GM21381 (cell line): ENCODE measurements at regions not wholly inside any gene's neighbourhood (a gene's known extent, or its start where the extent isn't known, plus 50 kb on each side); places are given as distances from the start of the nearest gene placed in this dataset.
"Not testable (repeated sequence)": the region's sequence is repeated elsewhere in the genome, so short reads cannot be mapped to it uniquely, and the experiment has no call there.

Experiments
- ATAC-seq: cut with Tn5 transposase; IDR thresholded peaks from one replicate; pipeline ENCODE4 v1.9.1; 2021; ENCODE audit warnings: mild to moderate bottlenecking, moderate library complexity; ENCODE audit not compliant: unreplicated experiment

DNA sequence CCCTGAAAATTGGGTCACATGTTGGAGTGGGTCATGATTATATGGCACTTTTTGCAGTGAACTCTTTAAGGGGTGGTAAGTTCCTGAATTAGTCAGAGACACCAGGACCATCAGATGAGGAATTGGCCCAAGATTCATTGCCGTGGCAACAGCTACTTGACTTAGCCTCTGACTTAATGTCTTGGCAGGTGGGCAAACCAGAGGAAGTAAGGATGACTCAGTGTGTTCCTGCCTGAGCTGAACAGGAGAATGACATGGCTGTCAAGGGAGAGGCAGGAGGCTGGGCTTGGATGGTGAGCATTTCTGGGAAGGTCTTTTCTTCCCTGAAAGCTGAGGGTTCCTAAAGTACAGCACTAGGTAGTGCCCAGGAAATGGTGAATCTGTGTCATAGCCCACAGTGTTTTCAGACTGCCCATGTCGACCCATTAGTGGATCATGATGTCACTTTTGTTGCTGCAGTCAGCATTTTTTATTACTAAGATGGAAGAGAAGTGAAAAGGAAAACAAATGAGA is 170.1 kb upstream of the PWP1 start:
- no peak for ATAC-seq

DNA sequence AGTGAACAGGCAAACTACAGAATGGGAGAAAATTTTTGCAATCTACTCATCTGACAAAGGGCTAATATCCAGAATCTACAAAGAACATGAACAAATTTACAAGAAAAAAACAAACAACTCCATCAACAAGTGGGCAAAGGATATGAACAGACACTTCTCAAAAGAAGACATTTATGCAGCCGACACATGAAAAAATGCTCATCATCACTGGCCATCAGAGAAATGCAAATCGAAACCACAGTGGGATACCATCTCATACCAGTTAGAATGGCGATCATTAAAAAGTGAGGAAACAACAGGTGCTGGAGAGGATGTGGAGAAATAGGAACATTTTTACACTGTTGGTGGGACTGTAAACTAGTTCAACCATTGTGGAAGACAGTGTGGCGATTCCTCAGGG is 167.8 kb upstream of the PWP1 start:
- ATAC-seq: not testable (repeated sequence)

DNA sequence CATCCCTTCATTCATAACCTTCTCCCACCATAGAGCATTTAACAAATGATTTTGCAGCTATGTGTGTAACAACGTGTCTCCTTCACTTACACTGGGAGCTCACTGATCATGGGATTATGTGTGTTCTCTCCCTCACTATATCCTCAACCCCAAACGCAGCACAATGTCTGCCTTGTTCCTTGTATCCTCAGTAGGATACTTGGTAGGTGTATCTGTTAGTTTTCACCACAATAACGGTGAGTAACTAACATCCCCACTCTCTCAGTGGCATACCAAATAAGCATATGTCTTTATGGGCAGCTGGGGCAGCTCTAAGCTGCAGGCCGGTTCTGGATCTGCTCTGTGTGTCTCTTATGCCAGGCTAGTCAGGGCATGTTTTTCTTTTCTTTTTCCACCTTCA is 166.7 kb upstream of the PWP1 start:
- no peak for ATAC-seq

DNA sequence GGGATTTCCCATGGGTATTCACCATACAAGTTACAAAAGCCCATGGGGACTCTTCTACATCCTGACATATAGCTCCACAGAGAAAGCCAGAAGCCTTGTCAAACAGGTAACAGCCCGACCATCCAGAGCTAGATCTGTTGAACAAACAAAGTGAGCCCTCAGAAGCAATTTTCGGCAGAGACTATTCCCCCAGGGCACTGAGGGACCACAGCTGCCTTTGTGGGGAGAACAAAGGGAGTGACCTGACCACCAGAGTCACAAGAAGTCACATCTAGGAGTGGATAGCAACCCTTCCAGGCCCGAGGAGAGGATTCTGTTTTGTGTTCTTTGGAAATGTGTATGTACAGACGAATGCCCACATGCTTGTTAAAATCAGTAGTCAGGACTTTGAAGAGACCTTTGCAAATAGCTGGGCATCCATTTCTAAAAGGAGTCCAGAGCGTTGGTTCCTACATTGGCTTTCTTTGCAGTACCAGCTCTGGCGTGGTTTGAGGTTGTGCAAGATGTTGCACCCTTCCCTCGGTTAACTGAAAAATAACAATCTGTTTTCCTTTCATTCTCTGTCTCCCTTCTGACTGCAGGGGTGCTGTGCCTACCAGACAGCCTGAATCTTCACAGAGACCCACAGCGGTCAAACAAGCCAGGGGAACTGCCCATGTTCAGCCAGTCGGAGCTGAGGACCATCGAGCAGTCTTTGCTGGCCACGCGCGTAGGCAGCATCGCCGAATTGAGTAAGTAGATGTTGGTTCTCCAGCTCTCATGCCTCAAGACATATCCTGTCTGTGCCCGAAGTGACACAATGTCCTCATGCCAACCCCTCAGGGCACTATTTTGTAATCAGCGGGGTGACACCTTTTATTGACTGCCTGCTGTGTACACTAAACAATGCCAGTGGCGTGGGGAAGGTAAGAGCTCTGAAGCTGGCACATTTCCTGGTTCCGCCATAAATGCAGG is 165.4 kb upstream of the PWP1 start:
- no peak for ATAC-seq

DNA sequence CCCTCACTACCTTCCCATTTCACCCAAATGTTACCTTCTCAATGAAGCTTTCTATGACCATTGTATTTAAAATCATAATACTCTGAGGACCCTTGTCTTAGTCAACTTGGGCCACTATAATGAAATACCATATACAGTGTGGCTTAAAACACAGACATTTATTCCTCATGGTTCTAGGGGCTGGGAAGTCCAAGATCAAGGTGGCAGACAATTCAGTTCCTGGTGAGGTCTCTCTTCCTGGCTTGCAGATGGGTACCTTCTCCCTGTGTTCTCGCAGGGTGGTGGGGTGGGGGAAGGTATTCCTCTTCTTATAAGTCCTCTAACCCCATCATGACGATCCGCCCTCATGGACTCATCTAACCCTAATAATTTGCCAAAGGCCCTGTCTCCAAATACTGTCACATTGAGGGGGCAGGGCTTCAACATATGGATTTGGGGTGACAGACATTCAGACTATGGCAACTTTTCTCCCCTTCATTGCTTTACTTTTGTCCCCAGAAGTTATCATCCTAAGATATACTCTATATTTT is 163.7 kb upstream of the PWP1 start:
- ATAC-seq: no peak

DNA sequence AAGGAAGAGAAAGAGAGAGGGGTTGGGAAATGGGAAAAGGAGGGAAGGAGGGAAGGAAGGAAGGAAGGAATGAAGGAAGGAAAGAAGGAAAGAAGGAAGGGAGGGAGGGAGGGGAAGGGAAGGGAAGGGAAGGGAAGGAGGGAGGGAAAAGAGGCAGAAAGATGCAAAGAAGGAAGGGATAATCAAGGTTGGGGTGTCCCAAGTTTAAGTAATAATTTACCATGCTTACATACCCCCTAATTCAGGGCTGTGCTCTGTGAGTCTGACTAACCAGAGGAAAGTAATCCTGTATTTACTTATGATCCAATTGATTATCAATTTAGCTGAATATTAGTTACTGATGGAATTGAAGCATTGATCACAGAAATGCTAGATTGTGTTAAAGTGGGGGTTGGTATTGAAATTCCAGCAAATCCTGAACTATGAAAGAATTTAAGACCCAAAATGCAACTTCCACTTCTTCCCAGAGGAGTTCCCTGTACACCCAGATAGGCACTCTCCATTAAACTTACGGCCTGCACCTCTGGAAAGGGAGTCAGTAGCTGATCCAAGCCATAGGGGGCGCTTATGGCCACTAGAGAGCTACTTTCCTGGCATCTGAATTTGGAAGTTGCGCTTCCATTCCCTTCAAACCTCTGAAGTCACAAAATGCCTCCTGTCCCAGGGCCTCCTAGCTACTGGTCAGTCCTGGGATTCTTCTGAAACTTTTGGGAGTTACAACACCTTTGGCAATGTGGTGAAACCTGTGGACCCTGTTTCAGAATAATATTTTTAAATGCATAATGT is 162.7 kb upstream of the PWP1 start:
- ATAC-seq: no peak

DNA sequence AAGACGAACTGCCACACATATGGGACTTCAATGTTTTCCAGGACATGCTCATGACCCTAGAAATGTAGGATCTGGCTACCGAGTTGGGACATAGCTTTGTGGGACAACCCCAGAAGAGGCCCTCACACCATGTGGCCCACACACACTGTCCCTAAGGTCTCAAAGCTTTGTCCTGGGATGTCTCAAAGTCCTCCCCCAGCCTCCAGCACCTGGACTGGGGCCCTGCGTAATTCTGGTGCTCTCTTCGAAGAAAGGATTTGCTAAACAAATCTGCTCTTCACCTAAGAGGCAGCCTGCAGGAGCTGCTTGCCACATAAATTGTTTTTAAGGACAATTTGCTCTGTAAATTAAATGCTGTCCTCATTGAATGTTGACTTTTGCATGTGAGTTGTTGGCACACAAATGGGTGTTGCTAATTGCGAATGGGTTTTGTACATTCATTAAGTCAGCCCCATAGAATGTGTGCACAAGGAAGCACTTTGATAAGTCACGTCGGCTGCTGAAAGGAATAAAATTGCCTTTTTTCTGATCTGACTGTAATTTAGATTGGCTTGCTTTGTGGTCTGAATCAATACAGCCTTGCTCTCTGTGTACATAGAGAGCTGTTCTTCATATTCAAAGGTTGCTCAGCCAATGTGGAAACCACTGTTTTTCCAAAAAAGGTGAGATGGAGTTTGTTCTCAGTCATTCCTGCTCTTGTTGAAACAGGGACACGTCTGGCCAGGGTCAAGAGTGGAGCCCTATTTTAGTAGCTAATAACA is 161.6 kb upstream of the PWP1 start:
- no peak for ATAC-seq

DNA sequence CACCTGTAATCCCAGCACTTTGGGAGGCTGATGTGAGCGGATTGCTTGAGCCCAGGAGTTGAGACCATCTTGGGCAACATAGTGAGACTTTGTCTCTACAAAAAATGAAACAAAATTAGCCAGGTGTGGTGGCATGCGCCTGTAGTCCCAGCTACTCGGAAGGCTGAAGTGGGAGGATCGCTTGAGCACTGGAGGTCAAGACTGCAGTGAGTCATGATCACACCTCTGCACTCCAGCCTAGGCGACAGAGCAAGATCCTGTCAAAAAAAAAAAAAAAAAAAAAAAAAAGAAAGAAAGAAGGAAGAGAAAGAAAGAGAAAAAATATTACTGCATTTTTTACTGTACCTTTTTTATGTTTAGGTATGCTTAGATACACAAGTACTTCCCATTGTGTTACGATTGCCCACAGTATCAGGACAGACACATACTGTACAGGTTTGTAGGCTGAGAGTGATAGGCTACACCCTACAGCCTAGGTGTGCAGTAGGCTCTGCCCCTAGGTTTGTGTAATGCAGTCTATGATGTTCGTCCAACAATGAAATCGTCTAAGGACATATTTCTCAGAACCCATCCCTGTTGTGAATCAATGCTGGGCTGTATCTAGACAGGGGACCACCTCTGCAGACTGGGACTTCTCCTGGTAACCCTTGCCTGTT is 160.4 kb upstream of the PWP1 start:
- ATAC-seq: no peak

DNA sequence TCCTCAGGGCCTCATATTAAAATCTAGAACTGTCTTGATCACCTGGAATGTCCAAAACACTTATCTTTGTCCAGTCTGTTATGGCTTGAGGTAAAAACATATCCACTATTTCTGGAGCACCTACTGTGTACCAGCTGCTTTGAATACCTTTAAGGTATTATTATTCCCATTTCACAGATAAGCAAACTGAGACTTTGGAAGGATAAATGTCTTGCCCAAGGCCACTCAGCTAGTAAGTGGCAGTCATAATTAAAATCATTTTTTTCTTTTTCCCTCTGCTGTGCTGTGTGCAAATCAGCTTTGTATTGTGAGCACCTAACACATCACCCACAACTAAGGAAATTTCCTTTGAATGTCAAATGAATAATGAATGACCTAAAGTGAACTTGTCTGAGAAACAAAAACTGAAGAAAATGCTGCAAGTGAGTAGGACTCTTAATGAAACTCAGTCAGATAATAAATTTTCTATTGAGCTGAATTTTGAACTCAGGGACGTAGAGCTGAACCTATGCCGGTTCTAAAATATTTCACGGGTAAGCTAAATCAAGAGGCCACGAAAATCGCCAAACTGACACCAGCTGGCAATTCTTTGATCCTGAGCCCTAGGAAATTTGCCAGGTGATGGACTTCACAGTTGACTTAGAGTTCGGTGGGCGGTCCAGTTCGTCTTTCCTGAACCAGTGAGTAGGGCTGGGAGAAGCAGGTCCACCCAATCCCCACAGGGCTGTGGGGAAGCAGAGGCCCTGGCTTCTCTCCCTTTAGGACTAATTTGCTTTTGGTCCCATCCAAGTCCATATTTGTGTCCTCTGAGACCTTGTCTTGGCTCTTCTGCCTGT is 159.7 kb upstream of the PWP1 start:
- no peak for ATAC-seq

DNA sequence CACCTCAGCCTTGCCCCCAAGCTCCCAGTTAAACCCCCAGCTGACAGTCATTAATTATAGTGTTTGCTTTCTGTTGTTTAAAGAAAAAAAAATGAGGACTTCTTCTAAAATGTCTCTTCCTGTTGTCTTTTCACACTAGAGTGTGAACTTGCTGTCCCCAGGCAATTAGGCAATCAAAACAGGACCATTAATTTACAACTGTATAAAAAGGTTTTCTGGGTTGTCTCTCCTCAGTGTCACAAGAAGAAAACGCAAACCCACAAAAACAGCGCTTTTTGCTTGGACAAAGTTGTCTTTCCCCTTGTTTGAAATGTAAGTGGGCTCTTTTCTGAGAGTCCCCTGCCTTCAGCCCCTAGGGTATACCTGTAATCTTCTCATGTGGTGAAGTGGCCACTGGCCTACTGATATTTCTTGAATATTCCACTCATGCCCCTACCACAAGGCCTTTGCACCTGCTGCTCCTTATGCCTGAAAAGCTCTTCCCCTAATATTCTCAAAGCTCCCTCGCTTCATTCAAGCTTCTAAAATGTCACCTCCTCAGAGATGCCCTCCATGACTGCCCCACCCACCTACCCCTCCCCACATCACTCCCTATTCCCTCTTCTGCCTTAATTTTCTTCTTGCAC is 158.9 kb upstream of the PWP1 start:
- no peak for ATAC-seq

DNA sequence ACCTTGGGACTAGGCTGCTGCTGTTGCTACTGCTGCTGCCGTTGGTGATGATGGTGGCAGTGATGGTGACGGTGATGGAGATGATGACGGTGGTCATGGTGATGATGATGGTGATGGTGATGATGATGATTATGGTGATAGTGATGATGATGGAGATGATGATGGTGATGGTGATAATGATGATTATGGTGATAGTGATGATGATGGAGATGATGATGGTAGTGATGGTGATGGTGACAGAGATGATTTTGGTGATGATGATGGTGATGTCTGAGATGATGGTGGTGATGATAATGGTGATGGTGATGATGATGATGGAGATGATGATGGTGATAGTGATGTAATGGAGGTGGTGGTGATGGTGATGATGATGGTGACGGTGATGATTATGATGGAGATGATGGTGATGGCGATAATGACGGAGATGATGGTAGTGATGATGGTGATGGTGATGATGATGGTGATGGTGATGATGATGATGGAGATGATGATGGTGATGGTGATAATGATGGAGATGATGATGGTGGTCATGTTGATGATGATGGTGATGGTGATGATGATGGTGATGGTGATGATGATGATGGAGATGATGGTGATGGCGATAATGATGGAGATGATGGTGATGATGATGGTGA is 156.8 kb upstream of the PWP1 start:
- no peak for ATAC-seq

DNA sequence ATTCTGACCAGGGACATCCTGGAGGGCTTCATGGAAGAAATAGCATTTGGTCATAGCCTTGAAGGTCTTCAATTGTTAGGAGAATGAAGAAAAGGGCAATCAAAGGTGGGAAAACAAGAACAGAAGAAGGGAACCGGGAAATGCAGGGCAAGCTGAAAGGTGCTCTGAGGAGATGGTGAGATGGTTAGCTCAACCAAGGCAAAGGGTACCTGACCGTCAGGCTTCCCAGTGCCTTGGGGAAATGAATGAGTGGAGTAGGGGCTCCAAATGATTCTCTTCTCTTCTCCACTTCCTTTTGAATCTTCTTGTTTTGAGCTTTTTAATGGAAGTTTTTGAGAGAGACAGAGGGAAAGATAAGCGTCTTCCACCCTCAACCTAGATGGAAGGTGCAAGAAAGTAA is 155.6 kb upstream of the PWP1 start:
- no peak for ATAC-seq

DNA sequence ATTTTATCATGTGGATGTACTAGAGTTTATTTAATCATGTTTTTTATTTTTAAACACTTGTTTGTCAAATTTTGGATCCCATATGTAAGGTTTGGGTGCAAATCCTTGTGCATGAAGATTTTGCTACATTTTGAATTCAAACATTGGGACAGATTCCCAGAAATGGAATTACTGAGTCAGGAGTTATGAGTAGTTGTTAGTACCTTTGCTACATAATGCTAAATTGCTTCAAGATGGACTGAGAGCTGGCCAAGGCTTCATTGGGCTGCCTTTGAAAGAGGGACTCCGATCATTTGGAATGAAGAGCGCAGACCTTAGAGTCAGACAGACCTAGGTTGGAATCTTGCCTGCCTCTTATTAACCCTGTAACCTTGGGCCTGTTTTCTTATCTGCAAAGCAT is 154.9 kb upstream of the PWP1 start:
- no peak for ATAC-seq

DNA sequence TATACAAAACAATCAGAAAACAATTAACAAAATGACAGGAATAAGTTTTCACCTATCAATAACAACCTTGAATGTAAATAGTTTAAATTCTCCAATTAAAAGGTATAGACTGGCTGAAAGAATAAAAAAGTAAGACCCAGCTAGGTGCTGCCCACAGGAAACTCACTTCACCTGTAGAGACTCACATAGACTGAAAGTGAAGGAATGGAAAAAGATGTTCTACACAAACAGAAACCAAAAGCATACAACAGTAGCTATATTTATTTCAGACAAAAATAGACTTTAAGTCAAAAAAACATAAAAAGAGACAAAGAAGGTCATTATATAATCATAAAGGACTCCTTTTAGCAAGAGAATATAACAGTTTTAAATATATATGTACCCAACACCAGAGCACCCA is 152.4 kb upstream of the PWP1 start:
- peak; percentile 79 for ATAC-seq

DNA sequence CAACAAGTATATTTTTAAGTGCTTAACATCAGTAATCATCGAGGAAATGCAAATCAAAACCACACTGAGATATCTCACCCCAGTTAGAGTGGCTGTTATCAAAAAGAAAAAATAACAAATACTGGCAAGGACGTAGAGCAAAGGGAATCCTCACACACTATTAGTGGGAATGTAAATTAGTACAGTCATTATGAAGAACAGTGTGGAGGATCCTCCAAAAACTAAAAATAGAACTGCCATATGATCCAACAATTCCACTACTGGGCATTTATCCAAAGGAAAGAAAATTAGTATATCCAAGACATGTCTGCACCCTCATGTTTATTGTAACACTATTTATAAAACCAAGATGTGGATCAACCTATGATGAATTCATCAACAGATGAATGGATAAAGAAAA is 149.0 kb upstream of the PWP1 start:
- no peak for ATAC-seq

DNA sequence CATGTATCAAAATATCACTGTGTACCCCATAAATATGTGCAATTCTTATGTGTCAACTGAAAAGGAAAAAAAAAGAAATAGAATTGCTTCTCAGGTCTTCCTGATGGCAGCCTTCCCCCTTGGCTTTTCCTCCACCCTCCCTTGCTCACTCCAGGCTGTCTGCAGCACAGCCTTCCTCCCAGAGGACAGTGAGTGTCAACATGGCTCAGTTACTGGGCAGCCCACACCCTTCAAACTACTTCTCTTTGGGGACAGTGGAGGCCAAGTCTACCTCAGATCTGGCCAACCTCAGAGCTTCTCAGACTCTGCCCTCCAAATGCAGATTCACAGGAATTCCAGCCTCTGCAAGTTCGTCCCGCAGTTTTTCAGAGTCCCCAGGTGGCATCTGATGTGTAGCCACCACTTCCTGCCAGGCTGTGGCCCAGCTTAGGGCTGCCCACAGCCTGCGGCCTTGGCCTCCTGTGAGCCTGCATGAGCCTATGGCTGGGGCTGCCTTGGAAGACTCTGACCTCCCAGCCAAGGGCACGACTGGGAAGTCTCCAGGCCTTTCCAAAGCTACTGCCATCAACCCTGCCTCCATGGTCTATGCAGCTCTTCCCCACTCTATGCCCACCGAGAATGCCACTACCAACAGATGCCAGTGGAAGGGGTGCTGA is 148.0 kb upstream of the PWP1 start:
- ATAC-seq: no peak

DNA sequence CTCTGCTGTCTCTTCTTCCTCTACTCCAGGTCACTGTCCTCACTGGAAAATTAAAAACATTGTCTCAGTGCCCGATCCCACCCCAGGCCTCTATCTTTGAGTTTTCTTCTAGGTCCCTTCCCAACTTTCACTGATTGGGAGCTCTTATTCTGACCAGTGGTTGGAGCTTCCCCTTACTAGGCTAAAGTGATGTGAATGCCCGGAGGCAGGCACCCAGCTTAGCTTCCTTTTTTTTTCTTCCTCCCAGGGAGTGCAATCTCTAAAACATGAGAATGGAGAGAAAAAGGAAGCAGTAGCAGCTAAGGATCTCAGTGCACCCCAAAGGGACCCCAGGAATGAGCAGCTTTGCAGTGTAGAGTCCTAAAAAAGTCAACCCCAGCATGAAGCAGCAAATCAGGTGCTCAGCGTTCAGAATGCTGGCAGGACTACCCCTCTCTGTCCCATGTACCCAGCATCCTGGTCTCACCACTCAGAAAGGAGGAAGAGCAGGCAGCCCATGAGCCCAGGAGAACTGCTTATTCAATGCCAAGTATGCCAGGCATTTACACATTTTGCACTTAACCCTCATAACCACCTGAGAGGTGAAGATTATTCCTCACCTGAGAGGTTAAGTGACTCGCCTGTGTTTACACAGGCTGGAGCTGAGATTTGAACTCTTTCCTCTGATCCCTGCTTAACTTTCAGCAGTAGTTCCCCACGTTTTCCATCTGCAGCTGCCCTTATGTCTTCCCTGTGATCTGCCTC is 146.2 kb upstream of the PWP1 start:
- ATAC-seq: no peak
